GM18519 (cell line): ENCODE measurements at regions not wholly inside any gene's neighbourhood (a gene's known extent, or its start where the extent isn't known, plus 50 kb on each side); places are given as distances from the start of the nearest gene placed in this dataset.

ENCODE experiments used
- ATAC-seq: cut with Tn5 transposase; IDR thresholded peaks from one replicate; pipeline ENCODE4 v1.9.1; 2021; ENCODE audit warnings: mild to moderate bottlenecking, moderate library complexity; ENCODE audit not compliant: unreplicated experiment, low FRiP score

- no peak for ATAC-seq
Measured at GRCh38 chr18:43702399-43702798, 425.1 kb upstream of the SYT4 start.

- ATAC-seq: no peak
Measured at GRCh38 chr18:43703050-43703449, 425.8 kb upstream of the SYT4 start.

GRCh38 chr18:43705850-43706249 lies 428.6 kb upstream of the SYT4 start:
- no peak for ATAC-seq

GRCh38 chr18:43710135-43710534 lies 432.8 kb upstream of the SYT4 start:
- ATAC-seq: no peak

- ATAC-seq: no peak
Measured at GRCh38 chr18:43714343-43715010, 437.2 kb upstream of the SYT4 start.

- no peak for ATAC-seq
Measured at GRCh38 chr18:43719267-43719795, 442.0 kb upstream of the SYT4 start.

- no peak for ATAC-seq
Measured at GRCh38 chr18:43720041-43720440, 442.8 kb upstream of the SYT4 start.

GRCh38 chr18:43735570-43735969 lies 458.3 kb upstream of the SYT4 start:
- ATAC-seq: no peak

GRCh38 chr18:43744960-43745745 lies 467.9 kb upstream of the SYT4 start:
- no peak for ATAC-seq

- ATAC-seq: no peak
Measured at GRCh38 chr18:43751203-43751602, 473.9 kb upstream of the SYT4 start.

- ATAC-seq: no peak
Measured at GRCh38 chr18:43751835-43752234, 474.5 kb upstream of the SYT4 start.

GRCh38 chr18:43757273-43757672 lies 480.0 kb upstream of the SYT4 start:
- no peak for ATAC-seq

- ATAC-seq: no peak
Measured at GRCh38 chr18:43758734-43759133, 481.4 kb upstream of the SYT4 start.

- ATAC-seq: no peak
Measured at GRCh38 chr18:43760010-43760409, 482.7 kb upstream of the SYT4 start.

GRCh38 chr18:43772907-43773306 lies 495.6 kb upstream of the SYT4 start:
- no peak for ATAC-seq

- no peak for ATAC-seq
Measured at GRCh38 chr18:43774497-43774896, 497.2 kb upstream of the SYT4 start.

GRCh38 chr18:43775591-43775990 lies 498.3 kb upstream of the SYT4 start:
- no peak for ATAC-seq

GRCh38 chr18:43776997-43777396 lies 499.7 kb upstream of the SYT4 start:
- ATAC-seq: no peak

- no peak for ATAC-seq
Measured at GRCh38 chr18:43777636-43778304, 500.5 kb upstream of the SYT4 start.

GRCh38 chr18:43780782-43781340 lies 503.6 kb upstream of the SYT4 start:
- no peak for ATAC-seq

- no peak for ATAC-seq
Measured at GRCh38 chr18:43785158-43785557, 507.9 kb upstream of the SYT4 start.
